H1 (cell line): ENCODE measurements at regions not wholly inside any gene's neighbourhood (a gene's known extent, or its start where the extent isn't known, plus 50 kb on each side); places are given as distances from the start of the nearest gene placed in this dataset.

ENCODE experiments used
- POLR2AphosphoS5 ChIP-seq: IDR thresholded peaks from 2 replicates; pipeline ENCODE4 v1.6.1; 2011; ENCODE audit warnings: low read depth, low read length
- SIRT6 ChIP-seq: IDR thresholded peaks from one replicate; pipeline ENCODE4 v1.7.1; 2012; ENCODE audit warnings: low read length, inconsistent platforms

DNA sequence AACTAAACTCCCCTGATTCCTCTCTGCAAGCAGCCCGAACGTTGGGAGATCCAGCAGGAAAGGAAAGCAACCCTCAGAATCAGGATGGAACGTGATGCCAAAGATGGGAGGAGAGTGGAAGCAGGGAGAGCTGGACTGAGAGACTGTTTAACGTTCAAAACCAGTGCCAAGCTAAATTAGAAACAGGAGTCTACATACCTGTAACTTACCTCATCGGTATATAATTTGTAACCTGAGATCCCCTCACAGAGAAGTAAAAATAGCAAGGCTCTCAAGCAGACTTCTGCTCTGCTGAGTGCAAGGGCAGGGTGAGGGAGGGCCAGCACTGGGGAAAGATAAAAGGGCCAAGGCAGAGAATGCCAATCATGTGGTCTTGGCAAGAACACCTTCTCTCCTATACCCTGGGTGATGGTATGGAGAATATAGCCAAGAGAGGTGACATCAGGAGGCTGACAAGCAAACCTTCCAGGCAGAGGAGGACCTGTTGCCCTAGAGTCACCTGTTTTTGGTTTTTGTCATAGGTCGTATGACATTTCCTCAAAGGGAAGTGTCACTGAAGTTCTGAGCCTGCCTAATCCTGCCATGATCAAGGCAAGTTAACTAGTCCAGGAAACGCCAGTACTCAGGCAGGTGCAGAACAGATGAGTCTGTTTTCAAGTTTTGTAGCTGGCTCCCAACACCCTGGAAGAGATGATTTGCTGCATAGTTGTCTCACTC lies 472.0 kb downstream of the NFIB start (continued):
- TF ChIP-seq POLR2AphosphoS5: no peak
- TF ChIP-seq SIRT6: no peak
